H1 (cell line): ENCODE measurements at regions not wholly inside any gene's neighbourhood (a gene's known extent, or its start where the extent isn't known, plus 50 kb on each side); places are given as distances from the start of the nearest gene placed in this dataset.

Experiments
- CTCF ChIA-PET: fragments of 300-600 bp; sonication (Branson Sonifier 250); formaldehyde crosslinking; loops from one replicate; lab custom pipeline; 2021; ENCODE audit not compliant: partially characterized antibody; lab: Charles Lee
- POLR2A ChIA-PET: fragments of 300-600 bp; sonication (Branson Sonifier 250); formaldehyde crosslinking; loops from one replicate; lab custom pipeline; 2021; ENCODE audit warnings: inconsistent platforms; ENCODE audit not compliant: partially characterized antibody; lab: Charles Lee
- DNase-seq, 2 experiments: peaks; one replicate each; pipeline versions ENCODE4 v3.0.0 to v3.0.0-alpha.2; 2010 to 2022; ENCODE audit warnings: low spot score in 2 of 2, low read depth in 1 of 2, mixed read lengths in 1 of 2
- FAIRE-seq: peaks from 2 replicates; lab custom pipeline; 2011; peaks lifted over from hg19 to GRCh38; lab: Jason Lieb, UNC
- H2AFZ ChIP-seq: 2 replicates; pipeline ENCODE4 v1.8.1; 2012; ENCODE audit warnings: low read length, inconsistent platforms
- H2AK5ac ChIP-seq: 2 replicates; pipeline ENCODE4 v1.6.1; 2013; ENCODE audit warnings: low read depth, low read length
- H2BK120ac ChIP-seq: replicated peaks from 2 replicates; pipeline ENCODE3; 2013; ENCODE audit warnings: low read depth, low read length, inconsistent platforms
- H2BK12ac ChIP-seq: 2 replicates; pipeline ENCODE4 v1.6.1; 2013; ENCODE audit warnings: low read depth, low read length
- H2BK15ac ChIP-seq: 2 replicates; pipeline ENCODE4 v1.6.1; 2013; ENCODE audit warnings: low read length
- H2BK20ac ChIP-seq: 2 replicates; pipeline ENCODE4 v1.6.1; 2013; ENCODE audit warnings: low read length
- H2BK5ac ChIP-seq: 2 replicates; pipeline ENCODE4 v1.6.1; 2013; ENCODE audit warnings: low read depth, low read length
- H3K14ac ChIP-seq: 2 replicates; pipeline ENCODE4 v1.6.1; 2013; ENCODE audit warnings: inconsistent platforms; ENCODE audit not compliant: insufficient read length
- H3K18ac ChIP-seq: 2 replicates; pipeline ENCODE4 v1.6.1; 2013; ENCODE audit warnings: low read length; ENCODE audit errors: extremely low read depth
- H3K23ac ChIP-seq: 2 replicates; pipeline ENCODE4 v1.6.1; 2013; ENCODE audit warnings: inconsistent platforms; ENCODE audit not compliant: insufficient read length
- H3K23me2 ChIP-seq: 2 replicates; pipeline ENCODE4 v1.6.1; 2013; ENCODE audit warnings: low read depth, low read length
- H3K27ac ChIP-seq: 2 replicates; pipeline ENCODE4 v1.6.1; 2011; ENCODE audit warnings: low read depth, low read length, inconsistent platforms
- H3K27me3 ChIP-seq, 4 experiments: replicated peaks in 1 of 4; 1 replicate in 1 of 4; 2 replicates in 3 of 4; pipeline versions ENCODE4 v1.6.1 to v1.8.1; 2011 to 2013; ENCODE audit warnings: low read length in 3 of 4, mild to moderate bottlenecking in 3 of 4, inconsistent platforms in 2 of 4, mixed read lengths in 2 of 4, moderate library complexity in 1 of 4; ENCODE audit not compliant: control insufficient read depth in 3 of 4, insufficient read depth in 3 of 4; ENCODE audit errors: extremely low read depth in 1 of 4
- H3K36me3 ChIP-seq, 4 experiments: 2 replicates each; pipeline versions ENCODE4 v1.6.1 to v1.8.1; 2011 to 2013; ENCODE audit warnings: mild to moderate bottlenecking in 4 of 4, low read length in 3 of 4, moderate library complexity in 2 of 4, control low read depth in 1 of 4, inconsistent platforms in 1 of 4; ENCODE audit not compliant: insufficient read depth in 4 of 4, control insufficient read depth in 2 of 4
- H3K4ac ChIP-seq: replicated peaks from 2 replicates; pipeline ENCODE3; 2013; ENCODE audit warnings: low read length, low read depth, mixed read lengths, inconsistent platforms; ENCODE audit not compliant: insufficient read length
- H3K4me1 ChIP-seq, 4 experiments: replicated peaks in 1 of 4; 1 replicate in 1 of 4; 2 replicates in 3 of 4; pipeline versions ENCODE4 v1.6.1 to v1.8.1; 2011 to 2013; ENCODE audit warnings: low read length in 3 of 4, inconsistent platforms in 2 of 4, mixed read lengths in 1 of 4; ENCODE audit not compliant: insufficient read depth in 4 of 4, control insufficient read depth in 3 of 4
- H3K4me2 ChIP-seq, 2 experiments: 2 replicates each; pipeline versions ENCODE4 v1.6.1 to v1.8.1; 2011 to 2013; ENCODE audit warnings: low read depth in 2 of 2, low read length in 2 of 2, control low read depth in 1 of 2, inconsistent platforms in 1 of 2, mild to moderate bottlenecking in 1 of 2; ENCODE audit not compliant: insufficient read depth in 1 of 2
- H3K4me3 ChIP-seq, 4 experiments: fragments of 200-600, 300-600 bp in 1 of 4; sonication (generic), shearing (Covaris generic), sonication (Bioruptor Twin) in 1 of 4; 2 replicates each; pipeline versions ENCODE4 v1.5.1 to v1.8.1; 2011 to 2016; ENCODE audit warnings: low read length in 4 of 4, low read depth in 3 of 4, control low read depth in 2 of 4, inconsistent platforms in 2 of 4, mild to moderate bottlenecking in 2 of 4, mixed read lengths in 1 of 4, moderate library complexity in 1 of 4; ENCODE audit not compliant: insufficient read depth in 2 of 4; ENCODE audit errors: extremely low read depth in 1 of 4
- H3K56ac ChIP-seq: replicated peaks from 2 replicates; pipeline ENCODE3; 2013; ENCODE audit warnings: low read depth, mild to moderate bottlenecking, mixed read lengths, low read length, inconsistent platforms; ENCODE audit not compliant: insufficient read length
- H3K79me1 ChIP-seq: 2 replicates; pipeline ENCODE4 v1.6.1; 2013; ENCODE audit warnings: low read depth, low read length, control low read depth
- H3K79me2 ChIP-seq, 2 experiments: 2 replicates each; pipeline versions ENCODE4 v1.6.1 to v1.8.1; 2012 to 2013; ENCODE audit warnings: low read length in 2 of 2, mild to moderate bottlenecking in 2 of 2, inconsistent platforms in 1 of 2; ENCODE audit not compliant: insufficient read depth in 2 of 2, control insufficient read depth in 1 of 2
- H3K9ac ChIP-seq, 4 experiments: replicated peaks in 1 of 4; 1 replicate in 1 of 4; 2 replicates in 3 of 4; pipeline versions ENCODE4 v1.6.1 to v1.8.1; 2011 to 2013; ENCODE audit warnings: low read depth in 3 of 4, low read length in 3 of 4, control low read depth in 2 of 4, mild to moderate bottlenecking in 2 of 4, moderate library complexity in 2 of 4, inconsistent platforms in 1 of 4; ENCODE audit errors: extremely low read depth in 1 of 4
- H3K9me3 ChIP-seq, 2 experiments: 2 replicates each; pipeline versions ENCODE4 v1.6.1 to v1.8.1; 2012 to 2013; ENCODE audit warnings: mild to moderate bottlenecking in 2 of 2, moderate library complexity in 2 of 2, control low read depth in 1 of 2, inconsistent platforms in 1 of 2, low read depth in 1 of 2, low read length in 1 of 2, mixed read lengths in 1 of 2; ENCODE audit not compliant: insufficient read depth in 2 of 2
- H4K20me1 ChIP-seq, 2 experiments: replicated peaks in 1 of 2; 2 replicates each; pipeline versions ENCODE3 to v1.8.1; 2011 to 2013; ENCODE audit warnings: inconsistent platforms in 2 of 2, low read length in 2 of 2, mild to moderate bottlenecking in 1 of 2; ENCODE audit not compliant: insufficient read depth in 2 of 2, control insufficient read depth in 1 of 2
- H4K5ac ChIP-seq: 2 replicates; pipeline ENCODE4 v1.6.1; 2013; ENCODE audit warnings: low read length, low read depth, mixed read lengths, inconsistent platforms; ENCODE audit not compliant: insufficient read length
- H4K8ac ChIP-seq: 2 replicates; pipeline ENCODE4 v1.8.0; 2013; ENCODE audit warnings: mild to moderate bottlenecking, moderate library complexity, low read length, inconsistent platforms; ENCODE audit not compliant: insufficient read depth; ENCODE audit errors: extremely low read depth
- H4K91ac ChIP-seq: replicated peaks from 2 replicates; pipeline ENCODE3; 2013; ENCODE audit warnings: low read length, mixed read lengths, inconsistent platforms; ENCODE audit not compliant: insufficient read length
- BRCA1 ChIP-seq: IDR thresholded peaks from 2 replicates; pipeline ENCODE4 v1.6.1; 2012; ENCODE audit warnings: low read depth, low read length, improper control_type of control experiment
- CTBP2 ChIP-seq: IDR thresholded peaks from 2 replicates; pipeline ENCODE4 v1.7.0; 2011; ENCODE audit warnings: borderline replicate concordance, mild to moderate bottlenecking, moderate library complexity, mixed read lengths, low read length; ENCODE audit not compliant: insufficient read depth, insufficient read length
- FOSL1 ChIP-seq: IDR thresholded peaks from 2 replicates; pipeline ENCODE4 v1.6.1; 2011; ENCODE audit warnings: mild to moderate bottlenecking, low read depth, low read length, moderate library complexity; ENCODE audit not compliant: insufficient read depth
- JUND ChIP-seq: IDR thresholded peaks from 2 replicates; pipeline ENCODE4 v1.6.1; 2011; ENCODE audit warnings: mild to moderate bottlenecking, improper control_type of control experiment, low read length
- POU5F1 ChIP-seq: IDR thresholded peaks from 2 replicates; pipeline ENCODE4 v1.6.1; 2011; ENCODE audit warnings: low read depth, mild to moderate bottlenecking, low read length, moderate library complexity
- RAD21 ChIP-seq, 2 experiments: IDR thresholded peaks in 1 of 2; conservative IDR thresholded peaks in 1 of 2; 2 replicates each; pipeline ENCODE4 v1.6.1; 2011; ENCODE audit warnings: low read depth in 2 of 2, low read length in 2 of 2, improper control_type of control experiment in 1 of 2, inconsistent platforms in 1 of 2, mild to moderate bottlenecking in 1 of 2, moderate library complexity in 1 of 2
- RFX5 ChIP-seq: IDR thresholded peaks from 2 replicates; pipeline ENCODE4 v1.6.1; 2011; ENCODE audit warnings: low read depth, low read length, improper control_type of control experiment, borderline replicate concordance
- WGBS, 2 experiments: shearing (Covaris generic) in 1 of 2; methylation state at CpG; one replicate each; pipeline versions ENCODE4 v1.1.6 to v1.1.7; 2013 to 2015; ENCODE audit warnings: low lambda C conversion rate in 2 of 2, mixed read lengths in 2 of 2, inconsistent platforms in 1 of 2, low coverage in 1 of 2, missing lambda C conversion rate in 1 of 2; ENCODE audit not compliant: insufficient replicate concordance in 2 of 2, insufficient coverage in 1 of 2, insufficient read length in 1 of 2; ENCODE audit errors: extremely low coverage in 1 of 2, missing lambda C conversion rate in 1 of 2; 5-methylcytosine and 5-hydroxymethylcytosine counted together
- TF ChIP-seq, protein P1 (sequence below), 3 experiments: IDR thresholded peaks; 1 replicate in 2 of 3; 2 replicates in 1 of 3; pipeline versions ENCODE4 v1.5.1 to v1.6.1; 2011; ENCODE audit warnings: low read length in 3 of 3, mild to moderate bottlenecking in 3 of 3, inconsistent platforms in 2 of 3, low read depth in 1 of 3, moderate library complexity in 1 of 3; ENCODE audit not compliant: insufficient read depth in 1 of 3; ENCODE audit errors: control extremely low read depth in 1 of 3
- TF ChIP-seq, protein P2 (sequence below): IDR thresholded peaks from 2 replicates; pipeline ENCODE4 v1.6.1; 2011; ENCODE audit warnings: low read length, improper control_type of control experiment

DNA sequence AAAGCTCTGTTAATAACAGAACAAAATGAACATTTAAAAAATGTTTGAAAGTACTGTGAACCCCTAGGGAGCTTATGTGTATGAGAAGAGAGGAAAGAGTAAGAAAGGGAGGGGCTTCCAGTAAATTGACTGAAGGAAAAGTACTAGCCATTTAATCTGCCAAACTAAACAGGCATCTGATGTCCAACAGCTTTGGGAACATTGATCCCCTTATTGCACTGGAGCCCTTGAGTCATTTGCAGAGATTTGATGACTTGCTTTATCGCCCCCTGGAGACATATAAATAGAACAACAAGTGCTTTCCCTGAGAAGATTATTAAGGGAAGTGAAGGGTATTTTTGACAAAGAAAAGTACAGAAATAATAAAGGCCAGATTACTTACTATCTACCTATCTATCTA is 319.3 kb upstream of the NOVA1 start:
- no peak overlapping the region for H2AFZ ChIP-seq
- H2BK5ac ChIP-seq: no peak overlapping the region
- 0% methylated on average over 1 of the region's 1 CpG; no CpG with 5 or more reads in 1 of the 2 experiments for WGBS, 2 experiments
- no peaks in the 10 kb centered on the region for H3K36me3 ChIP-seq
- no peaks in the 10 kb centered on the region for H3K27me3 ChIP-seq
- H3K18ac ChIP-seq: no peak overlapping the region
- H2BK20ac ChIP-seq: no peak overlapping the region
- no peaks in the 10 kb centered on the region; a peak in 1 of 4 replicates for H3K9me3 ChIP-seq
- H2BK15ac ChIP-seq: no peak overlapping the region
- CTCF ChIA-PET: interaction anchor here (0.7 to 1.4 kb wide), 7 partner anchors 9 to 161 kb away, joined by 3 to 5 read pairs (median 3); no protein-coding TSS in a partner anchor
- H3K79me2 ChIP-seq: no peaks in the 10 kb centered on the region
- H3K79me1 ChIP-seq: no peaks in the 10 kb centered on the region
- FAIRE-seq (peak; percentile 45), DNase-seq (no peak)
- no peaks in the 10 kb centered on the region for H3K4me1 ChIP-seq
- H4K8ac ChIP-seq: no peak overlapping the region
- no peak overlapping the region for H2AK5ac ChIP-seq
- no peak overlapping the region for H3K23ac ChIP-seq
- no peaks in the 10 kb centered on the region for H3K23me2 ChIP-seq
- H4K5ac ChIP-seq: no peak overlapping the region
- no peak overlapping the region for H4K91ac ChIP-seq
- no peak overlapping the region for H3K27ac ChIP-seq
- H3K4me3 ChIP-seq: no peak overlapping the region
- no peak overlapping the region for H3K9ac ChIP-seq
- H3K4ac ChIP-seq: no peak overlapping the region
- no peaks in the 10 kb centered on the region for H4K20me1 ChIP-seq
- TF ChIP-seq, protein P1, sequence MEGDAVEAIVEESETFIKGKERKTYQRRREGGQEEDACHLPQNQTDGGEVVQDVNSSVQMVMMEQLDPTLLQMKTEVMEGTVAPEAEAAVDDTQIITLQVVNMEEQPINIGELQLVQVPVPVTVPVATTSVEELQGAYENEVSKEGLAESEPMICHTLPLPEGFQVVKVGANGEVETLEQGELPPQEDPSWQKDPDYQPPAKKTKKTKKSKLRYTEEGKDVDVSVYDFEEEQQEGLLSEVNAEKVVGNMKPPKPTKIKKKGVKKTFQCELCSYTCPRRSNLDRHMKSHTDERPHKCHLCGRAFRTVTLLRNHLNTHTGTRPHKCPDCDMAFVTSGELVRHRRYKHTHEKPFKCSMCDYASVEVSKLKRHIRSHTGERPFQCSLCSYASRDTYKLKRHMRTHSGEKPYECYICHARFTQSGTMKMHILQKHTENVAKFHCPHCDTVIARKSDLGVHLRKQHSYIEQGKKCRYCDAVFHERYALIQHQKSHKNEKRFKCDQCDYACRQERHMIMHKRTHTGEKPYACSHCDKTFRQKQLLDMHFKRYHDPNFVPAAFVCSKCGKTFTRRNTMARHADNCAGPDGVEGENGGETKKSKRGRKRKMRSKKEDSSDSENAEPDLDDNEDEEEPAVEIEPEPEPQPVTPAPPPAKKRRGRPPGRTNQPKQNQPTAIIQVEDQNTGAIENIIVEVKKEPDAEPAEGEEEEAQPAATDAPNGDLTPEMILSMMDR (IDR thresholded peaks at IDR 0.05; ENCODE audit: control extremely low read depth in 1 of 3, insufficient read depth in 1 of 3, low read depth in 1 of 3, low read length in 3 of 3): peak in 2 of 3 experiments; percentile 32 to 49; a peak in 2 of 4 replicates
- peak; percentile 39 to 55 for TF ChIP-seq RAD21 (IDR thresholded peaks at IDR 0.05 in 1 of 2, conservative IDR thresholded peaks at IDR 0.05 in 1 of 2; ENCODE audit: low read depth in 2 of 2, low read length in 2 of 2)
- no peak for TF ChIP-seq RFX5
- TF ChIP-seq POU5F1: no peak
- TF ChIP-seq CTBP2: no peak
- TF ChIP-seq FOSL1: no peak
- no peak for TF ChIP-seq BRCA1
- TF ChIP-seq, protein P2, sequence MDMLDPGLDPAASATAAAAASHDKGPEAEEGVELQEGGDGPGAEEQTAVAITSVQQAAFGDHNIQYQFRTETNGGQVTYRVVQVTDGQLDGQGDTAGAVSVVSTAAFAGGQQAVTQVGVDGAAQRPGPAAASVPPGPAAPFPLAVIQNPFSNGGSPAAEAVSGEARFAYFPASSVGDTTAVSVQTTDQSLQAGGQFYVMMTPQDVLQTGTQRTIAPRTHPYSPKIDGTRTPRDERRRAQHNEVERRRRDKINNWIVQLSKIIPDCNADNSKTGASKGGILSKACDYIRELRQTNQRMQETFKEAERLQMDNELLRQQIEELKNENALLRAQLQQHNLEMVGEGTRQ: no peak
- no peak for TF ChIP-seq JUND
- no peak overlapping the region for H3K4me2 ChIP-seq
- H2BK12ac ChIP-seq: no peak overlapping the region
- no peak overlapping the region for H3K14ac ChIP-seq
- POLR2A ChIA-PET: no interaction called here
- H3K56ac ChIP-seq: no peak overlapping the region
- no peak overlapping the region for H2BK120ac ChIP-seq
